Kidney epithelial cell (primary cell): ENCODE measurements at regions not wholly inside any gene's neighbourhood (a gene's known extent, or its start where the extent isn't known, plus 50 kb on each side); places are given as distances from the start of the nearest gene placed in this dataset.
"Not testable (repeated sequence)": the region's sequence is repeated elsewhere in the genome, so short reads cannot be mapped to it uniquely, and the experiment has no call there.

Source experiments
- DNase-seq: peaks from one replicate; pipeline ENCODE4 v3.0.0-alpha.2; 2010; ENCODE audit warnings: low read depth
- H3K27me3 ChIP-seq: 2 replicates; pipeline ENCODE4 v1.6.0; 2011; ENCODE audit warnings: low read length; ENCODE audit not compliant: control insufficient read depth, insufficient read depth
- H3K36me3 ChIP-seq: 2 replicates; pipeline ENCODE4 v1.5.1; 2011; ENCODE audit warnings: low read length; ENCODE audit not compliant: control insufficient read depth, insufficient read depth
- H3K4me3 ChIP-seq: 2 replicates; pipeline ENCODE4 v1.5.1; 2011; ENCODE audit warnings: low read depth, mild to moderate bottlenecking, control low read depth, low read length
- CTCF ChIP-seq: IDR thresholded peaks from 2 replicates; pipeline ENCODE4 v1.5.1; 2011; ENCODE audit warnings: mild to moderate bottlenecking, moderate library complexity, low read length, control low read depth, inconsistent platforms; ENCODE audit not compliant: insufficient read depth, poor library complexity, severe bottlenecking

GRCh38 chr6:119426619-119427018, 77.1 kb upstream of the MAN1A1 start:
- no peak for TF ChIP-seq CTCF
- DNase-seq = no peak
- H3K27me3 ChIP-seq = no peaks in the 10 kb centered on the region

DNA sequence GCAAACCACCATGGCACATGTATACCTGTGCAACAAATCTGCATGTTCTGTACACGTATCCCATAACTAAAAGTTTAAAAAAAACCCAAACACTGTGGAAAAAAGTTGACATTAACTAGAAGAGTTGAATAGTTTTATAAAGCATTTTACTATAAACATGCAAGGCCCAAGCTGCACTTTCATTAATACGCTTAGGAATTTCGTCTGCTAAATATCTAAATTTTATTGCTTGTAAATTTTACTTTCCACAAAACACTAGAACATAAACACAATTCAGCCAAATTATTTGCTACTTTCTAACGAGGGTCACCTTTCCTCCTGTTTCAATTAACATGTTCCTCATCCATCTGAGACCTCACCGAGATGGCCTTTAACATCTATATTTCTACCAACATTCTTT, 74.4 kb upstream of the MAN1A1 start:
- Histone ChIP-seq H3K36me3 (no peaks in the 10 kb centered on the region), H3K27me3 (no peaks in the 10 kb centered on the region), H3K4me3 (no peak overlapping the region)
- TF ChIP-seq CTCF = no peak
- no peak for DNase-seq

More at GRCh38 chr6:119426619-119427018, 77.1 kb upstream of the MAN1A1 start:
- H3K36me3 ChIP-seq = no peaks in the 10 kb centered on the region
- H3K4me3 ChIP-seq = no peak overlapping the region

GRCh38 chr6:119418084-119418483, 68.5 kb upstream of the MAN1A1 start:
- DNase-seq, H3K27me3 ChIP-seq, H3K4me3 ChIP-seq, H3K36me3 ChIP-seq: not testable (repeated sequence)

GRCh38 chr6:119407156-119407555, 57.6 kb upstream of the MAN1A1 start:
- H3K36me3 ChIP-seq = no peaks in the 10 kb centered on the region
- no peak for DNase-seq
- no peak for TF ChIP-seq CTCF
- no peaks in the 10 kb centered on the region for H3K27me3 ChIP-seq
- no peak overlapping the region for H3K4me3 ChIP-seq

GRCh38 chr6:119405114-119405513, 55.6 kb upstream of the MAN1A1 start:
- H3K27me3 ChIP-seq, H3K4me3 ChIP-seq, DNase-seq: not testable (repeated sequence)

More at GRCh38 chr6:119405114-119405513, 55.6 kb upstream of the MAN1A1 start:
- H3K36me3 ChIP-seq = not testable (repeated sequence)
